Fibroblast of lung (primary cell): ENCODE measurements at regions not wholly inside any gene's neighbourhood (a gene's known extent, or its start where the extent isn't known, plus 50 kb on each side); places are given as distances from the start of the nearest gene placed in this dataset.

Experiments
- CTCF ChIP-seq, 2 donors: IDR thresholded peaks in 1 of 2; conservative IDR thresholded peaks in 1 of 2; 1 replicate in 1 of 2; 2 replicates in 1 of 2; pipeline ENCODE4 v1.5.1; 2011 to 2012; ENCODE audit warnings: low read length in 2 of 2, control low read depth in 1 of 2, inconsistent platforms in 1 of 2, low read depth in 1 of 2, mild to moderate bottlenecking in 1 of 2
- EZH2 ChIP-seq: IDR thresholded peaks from 2 replicates; pipeline ENCODE4 v1.5.1; 2012; ENCODE audit warnings: low read length, control low read depth, mild to moderate bottlenecking; ENCODE audit errors: missing control alignments

- no peak for TF ChIP-seq CTCF (conservative IDR thresholded peaks at IDR 0.05 in 1 of 2, IDR thresholded peaks at IDR 0.05 in 1 of 2; ENCODE audit: low read depth in 1 of 2, low read length in 2 of 2)
- TF ChIP-seq EZH2: no peak
These were observed 147.5 kb upstream of the THBS1 start for GRCh38 chr15:39433376-39433775.
